Lower leg skin (tissue), 4 donors: ENCODE measurements at regions not wholly inside any gene's neighbourhood (a gene's known extent, or its start where the extent isn't known, plus 50 kb on each side); places are given as distances from the start of the nearest gene placed in this dataset.

ENCODE experiments used
- DNase-seq, 2 donors: peaks; one replicate each; pipeline ENCODE4 v3.0.0-alpha.2; 2019; ENCODE audit warnings: low spot score in 2 of 2
- H3K4me3 ChIP-seq: fragments of 200-600 bp; sonication (generic); 2 replicates; pipeline ENCODE4 v1.5.1; 2017; ENCODE audit warnings: mild to moderate bottlenecking, low read depth; ENCODE audit not compliant: poor library complexity, severe bottlenecking
- CTCF ChIP-seq, 3 donors: fragments of 450-650 bp; IDR thresholded peaks; one replicate each; pipeline ENCODE4 v1.5.1; 2016; ENCODE audit warnings: antibody characterized with exemption in 3 of 3, mild to moderate bottlenecking in 3 of 3, moderate library complexity in 2 of 3
- POLR2A ChIP-seq, 2 donors: fragments of 450-650 bp; IDR thresholded peaks; one replicate each; pipeline ENCODE4 v1.6.1; 2016 to 2017; ENCODE audit warnings: antibody characterized with exemption in 2 of 2, mild to moderate bottlenecking in 1 of 2, moderate library complexity in 1 of 2
- WGBS, 2 donors: methylation state at CpG; one replicate each; pipeline ENCODE4 v1.1.5; 2018; 5-methylcytosine and 5-hydroxymethylcytosine counted together
- intact Hi-C: fragments of 100-400 bp; cut with DNase I; formaldehyde crosslinking; loops from one replicate; pipeline ENCODE4 v1.15.0; 2023; ENCODE audit warnings: low total_unique reads

GRCh38 chr7:18293759-18294158 lies 201.8 kb upstream of the HDAC9 start:
- intact Hi-C loops, result no loop called here
- TF ChIP-seq POLR2A (IDR thresholded peaks at IDR 0.05) (no peak), CTCF (IDR thresholded peaks at IDR 0.05) (no peak)
- 92 to 93% methylated on average over 2 of the region's 2 CpGs for WGBS, 2 donors
- DNase-seq, result no peak
- no peak overlapping the region for H3K4me3 ChIP-seq

DNA sequence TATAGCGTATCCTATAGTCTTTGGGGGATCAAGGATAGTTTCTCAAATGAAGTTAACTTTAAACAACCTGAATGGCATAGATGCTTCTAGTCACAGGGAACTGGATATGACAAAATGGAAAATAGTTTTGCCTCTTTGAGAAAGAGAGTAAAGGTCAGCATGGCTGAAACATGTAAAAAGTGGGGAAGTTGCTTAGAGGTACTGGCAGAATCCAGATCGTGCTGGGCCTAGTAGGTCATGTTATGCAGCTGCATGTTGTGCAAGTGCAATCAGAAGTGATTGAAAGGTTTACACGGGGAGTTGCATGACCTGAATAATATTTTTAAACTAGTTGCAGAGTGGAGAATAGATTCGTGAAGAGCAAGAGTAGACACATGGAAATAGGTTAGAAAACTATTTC lies 201.1 kb upstream of the HDAC9 start:
- intact Hi-C loops, result no loop called here
- no peak for TF ChIP-seq POLR2A (IDR thresholded peaks at IDR 0.05)
- no peak for TF ChIP-seq CTCF (IDR thresholded peaks at IDR 0.05)
- DNase-seq, result no peak
- no peak overlapping the region for H3K4me3 ChIP-seq
- WGBS, 2 donors, result 77 to 82% methylated on average over 4 of the region's 4 CpGs

DNA sequence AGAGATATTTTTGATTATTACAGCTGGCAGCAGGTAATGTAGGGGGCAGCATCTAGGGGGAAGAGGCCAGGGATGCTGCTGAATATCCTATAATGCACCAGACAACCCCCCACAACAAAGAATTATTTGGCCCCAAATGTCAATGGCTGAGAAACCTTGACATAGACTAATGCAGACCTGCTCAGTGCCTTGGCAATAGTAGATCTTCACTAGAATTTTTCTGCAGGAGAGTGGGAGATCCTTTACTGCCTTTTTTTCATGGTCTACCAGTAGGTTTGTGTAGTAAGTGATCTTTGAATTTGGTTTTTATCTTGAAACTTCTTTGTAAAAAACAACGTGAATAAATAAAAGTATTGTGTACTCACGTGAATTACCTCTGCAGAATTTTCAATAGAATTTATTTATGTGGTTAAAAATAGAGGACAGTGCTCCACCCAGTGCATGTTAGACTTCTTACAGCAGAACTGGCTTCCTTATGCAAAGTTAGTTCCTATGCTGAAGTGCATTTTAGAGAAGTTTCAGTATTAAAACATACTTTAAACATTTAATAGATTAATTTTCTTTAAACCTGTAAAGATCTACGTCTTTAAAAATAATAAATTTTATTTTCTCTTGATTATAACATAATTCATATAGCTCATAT lies 199.6 kb upstream of the HDAC9 start:
- no peak overlapping the region for H3K4me3 ChIP-seq
- 53 to 55% methylated on average over 3 of the region's 3 CpGs for WGBS, 2 donors
- TF ChIP-seq CTCF (IDR thresholded peaks at IDR 0.05) (no peak), POLR2A (IDR thresholded peaks at IDR 0.05) (no peak)
- DNase-seq, result no peak
- intact Hi-C loops, result no loop called here

- intact Hi-C loops, result no loop called here
- TF ChIP-seq CTCF (IDR thresholded peaks at IDR 0.05), result no peak
- no peak for TF ChIP-seq POLR2A (IDR thresholded peaks at IDR 0.05)
- 50 to 64% methylated on average over 2 of the region's 2 CpGs for WGBS, 2 donors
- H3K4me3 ChIP-seq, result no peak overlapping the region
- no peak for DNase-seq
These were observed 193.5 kb upstream of the HDAC9 start for GRCh38 chr7:18302097-18302496.

GRCh38 chr7:18305866-18306265 lies 189.7 kb upstream of the HDAC9 start:
- TF ChIP-seq CTCF (IDR thresholded peaks at IDR 0.05) (no peak), POLR2A (IDR thresholded peaks at IDR 0.05) (no peak)
- intact Hi-C loops, result no loop called here
- H3K4me3 ChIP-seq, result no peak overlapping the region
- 71 to 76% methylated on average over 3 of the region's 3 CpGs for WGBS, 2 donors
- no peak for DNase-seq

GRCh38 chr7:18306696-18307095 lies 188.9 kb upstream of the HDAC9 start:
- TF ChIP-seq CTCF (IDR thresholded peaks at IDR 0.05) (no peak), POLR2A (IDR thresholded peaks at IDR 0.05) (no peak)
- intact Hi-C loops, result no loop called here
- 82 to 85% methylated on average over 2 of the region's 2 CpGs for WGBS, 2 donors

More at GRCh38 chr7:18306696-18307095, 188.9 kb upstream of the HDAC9 start:
- no peak for DNase-seq
- no peak overlapping the region for H3K4me3 ChIP-seq
